Heart left ventricle (tissue), 16 donors: ENCODE measurements at regions not wholly inside any gene's neighbourhood (a gene's known extent, or its start where the extent isn't known, plus 50 kb on each side); places are given as distances from the start of the nearest gene placed in this dataset.

Experiments used
- ATAC-seq, 4 donors: fragments of 200-7000 bp; cut with Tn5 transposase; one replicate each; pipeline ENCODE4 v1.9.1; 2020 to 2022; ENCODE audit warnings: moderate library complexity in 4 of 4, mild to moderate bottlenecking in 3 of 4, moderate number of reproducible peaks in 1 of 4
- DNase-seq, 5 donors: peaks; one replicate each; pipeline ENCODE4 v3.0.0-alpha.2; 2020
- H3K27ac ChIP-seq, 12 donors: fragments of 200-600 bp; sonication (generic) in 4 of 12; one replicate each; pipeline versions ENCODE4 v1.5.0 to v1.8.0; 2016 to 2022; ENCODE audit warnings: mild to moderate bottlenecking in 2 of 12
- H3K27me3 ChIP-seq, 9 donors: fragments of 200-600 bp; sonication (generic) in 2 of 9; one replicate each; pipeline versions ENCODE4 v1.5.1 to v1.8.0; 2016 to 2022; ENCODE audit warnings: mild to moderate bottlenecking in 3 of 9
- H3K36me3 ChIP-seq, 9 donors: fragments of 200-600 bp; sonication (generic) in 2 of 9; one replicate each; pipeline versions ENCODE4 v1.5.0 to v1.8.0; 2018 to 2022; ENCODE audit warnings: mild to moderate bottlenecking in 2 of 9
- H3K4me1 ChIP-seq, 12 donors: fragments of 200-600 bp; sonication (generic) in 4 of 12; one replicate each; pipeline versions ENCODE4 v1.5.0 to v1.8.0; 2016 to 2022; ENCODE audit warnings: mild to moderate bottlenecking in 3 of 12
- H3K4me3 ChIP-seq, 12 donors: fragments of 200-600 bp; sonication (generic) in 4 of 12; one replicate each; pipeline versions ENCODE4 v1.5.0 to v1.8.0; 2017 to 2022; ENCODE audit warnings: mild to moderate bottlenecking in 9 of 12, moderate library complexity in 4 of 12
- H3K9me3 ChIP-seq, 12 donors: fragments of 200-600 bp; sonication (generic) in 4 of 12; one replicate each; pipeline versions ENCODE4 v1.5.0 to v1.8.0; 2016 to 2022; ENCODE audit warnings: mild to moderate bottlenecking in 1 of 12
- POLR2A ChIP-seq, 2 donors: fragments of 450-650 bp; IDR thresholded peaks; one replicate each; pipeline ENCODE4 v1.6.1; 2017; ENCODE audit warnings: antibody characterized with exemption in 2 of 2, mild to moderate bottlenecking in 2 of 2, moderate library complexity in 2 of 2
- WGBS, 4 donors: extraction: QIAGEN DNeasy Blood & Tissue Kit in 2 of 4; methylation state at CpG; one replicate each; pipeline versions ENCODE4 v1.1.5 to v1.1.7; 2013 to 2018; 5-methylcytosine and 5-hydroxymethylcytosine counted together
- intact Hi-C, 10 donors: fragments of 100-400 bp; cut with DNase I; formaldehyde crosslinking; loops; one replicate each; pipeline versions ENCODE4 v1.11.1 to v1.14.2; 2022
- TF ChIP-seq, protein P1 (sequence below), 12 donors: fragments of 200-600 bp; sonication (generic) in 4 of 12; IDR thresholded peaks; one replicate each; pipeline versions ENCODE4 v1.5.0 to v1.8.0; 2018 to 2022; ENCODE audit warnings: antibody characterized with exemption in 12 of 12, mild to moderate bottlenecking in 5 of 12
- donor health status: ischemic (EF 13 %, LVEDD 7.1; RV severe dilation, severe dysfunction).
- donor health status: healthy with polysubstance abuse.
- donor health status: DM: no; HTN: yes; CAD: no.
- donor health status: DM: no; HTN: no; CAD: no.
- donor health status: ischemic (EF 25% LVEDD 6.9; RV normal size, moderate dysfunction).
- donor health status: ischemic (EF 25% LVEDD 5.7; RV mildly dilated, moderate dysfunction).
- donor health status: healthy.
- donor health status: DM: yes; HTN: yes; CAD: no.
- donor health status: ischemic (EF 35%, LVEDD 5.7; RV mildly dilated, moderate dysfunction).
- donor health status: nonischemic (EF 11% LVEDD 7.7; RV severe dilation, severe dysfunction).
- donor health status: DM: yes; HTN: yes; CAD: no.
- donor health status: PGD.
- donor health status: ischemic (EF 29% LVEDD 5.4; RV normal size, mild dysfunction).
- donor health status: nonischemic (EF 23%, LVEDD 6.1; RV moderate dilation, normal function).

- no peaks in the 10 kb centered on the region for H3K36me3 ChIP-seq
- 67 to 78% (median 77%) methylated on average over 2 of the region's 2 CpGs for WGBS, 4 donors
- no peak for TF ChIP-seq POLR2A (IDR thresholded peaks at IDR 0.05)
- TF ChIP-seq, protein P1, sequence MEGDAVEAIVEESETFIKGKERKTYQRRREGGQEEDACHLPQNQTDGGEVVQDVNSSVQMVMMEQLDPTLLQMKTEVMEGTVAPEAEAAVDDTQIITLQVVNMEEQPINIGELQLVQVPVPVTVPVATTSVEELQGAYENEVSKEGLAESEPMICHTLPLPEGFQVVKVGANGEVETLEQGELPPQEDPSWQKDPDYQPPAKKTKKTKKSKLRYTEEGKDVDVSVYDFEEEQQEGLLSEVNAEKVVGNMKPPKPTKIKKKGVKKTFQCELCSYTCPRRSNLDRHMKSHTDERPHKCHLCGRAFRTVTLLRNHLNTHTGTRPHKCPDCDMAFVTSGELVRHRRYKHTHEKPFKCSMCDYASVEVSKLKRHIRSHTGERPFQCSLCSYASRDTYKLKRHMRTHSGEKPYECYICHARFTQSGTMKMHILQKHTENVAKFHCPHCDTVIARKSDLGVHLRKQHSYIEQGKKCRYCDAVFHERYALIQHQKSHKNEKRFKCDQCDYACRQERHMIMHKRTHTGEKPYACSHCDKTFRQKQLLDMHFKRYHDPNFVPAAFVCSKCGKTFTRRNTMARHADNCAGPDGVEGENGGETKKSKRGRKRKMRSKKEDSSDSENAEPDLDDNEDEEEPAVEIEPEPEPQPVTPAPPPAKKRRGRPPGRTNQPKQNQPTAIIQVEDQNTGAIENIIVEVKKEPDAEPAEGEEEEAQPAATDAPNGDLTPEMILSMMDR (IDR thresholded peaks at IDR 0.05) = no peak
- no peak overlapping the region for H3K27ac ChIP-seq
- intact Hi-C loops = no loop called here
- no peaks in the 10 kb centered on the region for H3K4me1 ChIP-seq
- H3K27me3 ChIP-seq = peaks cover 0 to 32% (median 0%) of the 10 kb centered on the region in 9 donors
- no peak overlapping the region for H3K4me3 ChIP-seq
- DNase-seq = no peak
- no peak for ATAC-seq
- no peaks in the 10 kb centered on the region for H3K9me3 ChIP-seq
These were observed 320.0 kb downstream of the PRDM2 start for GRCh38 chr1:14020006-14020405.

DNA sequence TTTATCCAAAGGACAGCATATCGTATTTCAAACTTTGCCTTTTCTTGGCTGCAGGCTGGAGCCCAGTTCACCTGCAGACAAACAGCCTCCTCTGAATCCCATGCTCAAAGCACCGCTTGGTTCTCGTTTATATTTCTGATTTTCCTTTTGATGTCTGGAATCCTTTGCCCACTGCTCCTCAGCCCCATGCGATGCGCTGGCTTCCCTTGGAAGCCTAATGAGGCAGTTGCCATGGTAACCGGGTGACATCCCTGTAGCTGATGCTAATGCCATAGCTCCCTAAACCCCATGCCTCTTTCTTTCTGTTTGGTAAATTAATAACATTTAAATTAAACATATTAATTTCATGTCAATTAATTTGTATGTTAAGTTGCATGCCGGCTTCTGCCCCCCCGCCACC is 327.1 kb downstream of the PRDM2 start:
- TF ChIP-seq POLR2A (IDR thresholded peaks at IDR 0.05) = no peak
- TF ChIP-seq, protein P1 (IDR thresholded peaks at IDR 0.05) = no peak
- intact Hi-C loops = no loop called here
- Histone ChIP-seq H3K27me3 (peaks cover 0 to 10% (median 0%) of the 10 kb centered on the region in 9 donors), H3K27ac (no peak overlapping the region), H3K36me3 (no peaks in the 10 kb centered on the region), H3K4me3 (no peak overlapping the region), H3K4me1 (no peaks in the 10 kb centered on the region), H3K9me3 (peaks cover 0 to 7% (median 0%) of the 10 kb centered on the region in 12 donors)
- DNase-seq (no peak), ATAC-seq (no peak)
- WGBS, 4 donors = 71 to 80% (median 78%) methylated on average over 8 of the region's 8 CpGs

GRCh38 chr1:14031461-14031860 is 331.5 kb downstream of the PRDM2 start:
- H3K4me3 ChIP-seq = no peak overlapping the region
- H3K27me3 ChIP-seq = peaks cover 0 to 14% (median 0%) of the 10 kb centered on the region in 9 donors
- ATAC-seq (no peak), DNase-seq (no peak)
- 38 to 46% (median 42%) methylated on average over 3 of the region's 3 CpGs for WGBS, 4 donors
- peaks cover 0 to 7% (median 0%) of the 10 kb centered on the region in 12 donors for H3K9me3 ChIP-seq
- no peak overlapping the region for H3K27ac ChIP-seq
- H3K36me3 ChIP-seq = no peaks in the 10 kb centered on the region
- no peaks in the 10 kb centered on the region for H3K4me1 ChIP-seq
- TF ChIP-seq POLR2A (IDR thresholded peaks at IDR 0.05) = no peak
- TF ChIP-seq, protein P1 (IDR thresholded peaks at IDR 0.05) = no peak
- intact Hi-C loops = no loop called here

DNA sequence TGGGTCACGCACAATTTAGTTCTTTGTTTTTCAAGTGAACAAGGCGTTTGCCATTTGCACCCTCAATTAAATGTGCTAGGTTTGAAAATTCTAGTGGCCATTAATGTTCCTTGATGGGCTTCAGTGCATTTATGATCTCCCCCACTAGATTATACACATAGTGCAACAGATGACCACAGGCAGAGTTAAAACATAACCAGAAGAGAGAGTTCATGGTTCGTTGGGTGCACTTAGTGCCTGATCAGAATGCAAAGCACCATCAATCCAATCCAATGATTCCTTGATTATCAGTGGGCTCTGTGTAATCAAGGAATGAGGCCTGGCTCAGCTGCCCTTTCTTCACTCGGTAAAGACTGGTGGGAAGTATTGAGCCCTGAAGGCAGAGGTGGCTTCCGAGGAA is 334.5 kb downstream of the PRDM2 start:
- DNase-seq = no peak
- 73 to 81% (median 74%) methylated on average over 5 of the region's 5 CpGs for WGBS, 4 donors
- Histone ChIP-seq H3K4me3 (no peak overlapping the region), H3K4me1 (no peaks in the 10 kb centered on the region), H3K9me3 (peaks cover 0 to 4% (median 0%) of the 10 kb centered on the region in 12 donors), H3K27me3 (peaks cover 0 to 11% (median 0%) of the 10 kb centered on the region in 9 donors), H3K36me3 (no peaks in the 10 kb centered on the region), H3K27ac (no peak overlapping the region)
- no peak for ATAC-seq
- TF ChIP-seq POLR2A (IDR thresholded peaks at IDR 0.05) = no peak
- TF ChIP-seq, protein P1 (IDR thresholded peaks at IDR 0.05) = no peak
- intact Hi-C loops = no loop called here
